ENCODE measurements at regions not wholly inside any gene's neighbourhood (a gene's known extent, or its start where the extent isn't known, plus 50 kb on each side); places are given as distances from the start of the nearest gene placed in this dataset.

GRCh38 chr13:62933809-62934208 lies 1518.2 kb upstream of the PCDH20 start:
- H3K9me3 Mint-ChIP-seq (ENCODE audit: unreplicated experiment), result no peaks in the 10 kb centered on the region
- H3K27me3 Mint-ChIP-seq (ENCODE audit: unreplicated experiment), result no peaks in the 10 kb centered on the region
- H3K4me3 Mint-ChIP-seq (ENCODE audit: unreplicated experiment), result no peak overlapping the region
- H3K36me3 Mint-ChIP-seq (ENCODE audit: unreplicated experiment), result no peaks in the 10 kb centered on the region
- H3K4me1 Mint-ChIP-seq (ENCODE audit: unreplicated experiment), result peaks cover 11% of the 10 kb centered on the region
- no peak for TF ChIP-seq CTCF (IDR thresholded peaks at IDR 0.05)
- DNase-seq (ENCODE audit: extremely low spot score, unreplicated experiment), result no peak
- H3K27ac Mint-ChIP-seq (ENCODE audit: unreplicated experiment), result no peak overlapping the region

DNA sequence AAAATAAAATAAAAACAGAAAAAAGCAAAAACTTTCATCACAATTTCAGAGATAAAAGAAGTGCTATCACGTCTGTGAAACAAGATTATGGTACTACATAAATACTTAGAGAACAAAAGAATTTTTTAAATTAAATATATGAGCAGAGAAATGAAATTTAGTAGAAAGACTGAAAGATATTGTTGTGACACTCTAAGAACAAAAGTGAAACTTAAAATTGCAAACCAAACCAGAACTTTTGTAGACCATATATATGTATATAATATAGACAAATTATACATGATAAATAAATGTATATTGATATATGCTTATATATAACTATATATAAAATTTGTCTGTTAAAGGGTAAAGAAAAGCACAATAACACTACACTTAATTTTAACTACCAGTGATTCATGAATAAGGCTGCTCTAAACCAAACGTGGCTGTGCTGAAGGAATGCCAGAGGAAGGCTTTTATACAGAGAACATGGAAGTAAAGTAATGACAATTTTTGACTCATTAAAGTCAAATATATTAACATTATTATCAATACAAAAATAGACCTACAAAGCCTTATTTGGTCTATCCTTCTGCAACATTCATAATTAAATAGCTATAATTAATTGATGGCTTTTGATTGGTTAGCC lies 1516.7 kb upstream of the PCDH20 start:
- H3K27me3 Mint-ChIP-seq (ENCODE audit: unreplicated experiment), result no peaks in the 10 kb centered on the region
- H3K36me3 Mint-ChIP-seq (ENCODE audit: unreplicated experiment), result no peaks in the 10 kb centered on the region
- TF ChIP-seq CTCF (IDR thresholded peaks at IDR 0.05), result no peak
- no peak for DNase-seq (ENCODE audit: extremely low spot score, unreplicated experiment)
- H3K4me1 Mint-ChIP-seq (ENCODE audit: unreplicated experiment), result peaks cover 11% of the 10 kb centered on the region
- peak overlapping the region; percentile 68 for H3K27ac Mint-ChIP-seq (ENCODE audit: unreplicated experiment)
- H3K4me3 Mint-ChIP-seq (ENCODE audit: unreplicated experiment), result peak overlapping the region; percentile 60
- no peaks in the 10 kb centered on the region for H3K9me3 Mint-ChIP-seq (ENCODE audit: unreplicated experiment)

DNA sequence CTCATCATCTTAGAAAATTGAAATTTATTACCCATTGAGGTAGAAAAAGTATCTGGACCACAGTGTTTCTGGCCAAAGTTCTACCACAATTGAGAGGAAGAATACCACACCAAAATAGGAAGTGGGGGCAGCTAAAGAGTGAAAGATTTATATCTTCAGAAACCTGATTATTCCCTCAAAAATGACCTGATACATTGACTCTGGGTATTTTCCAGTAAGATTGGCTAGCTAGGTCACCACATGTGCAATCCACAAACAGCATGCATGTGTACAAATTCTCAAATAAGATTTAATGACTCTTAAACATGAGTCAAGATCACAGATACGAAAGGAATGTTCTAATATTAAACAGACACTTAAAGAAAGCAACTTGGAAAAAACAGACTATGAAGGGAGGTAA lies 1516.2 kb upstream of the PCDH20 start:
- TF ChIP-seq CTCF (IDR thresholded peaks at IDR 0.05), result no peak
- DNase-seq (ENCODE audit: extremely low spot score, unreplicated experiment), result no peak
- H3K36me3 Mint-ChIP-seq (ENCODE audit: unreplicated experiment), result no peaks in the 10 kb centered on the region
- no peaks in the 10 kb centered on the region for H3K27me3 Mint-ChIP-seq (ENCODE audit: unreplicated experiment)
- H3K27ac Mint-ChIP-seq (ENCODE audit: unreplicated experiment), result peak overlapping the region; percentile 68
- peaks cover 11% of the 10 kb centered on the region for H3K4me1 Mint-ChIP-seq (ENCODE audit: unreplicated experiment)
- peak overlapping the region; percentile 60 for H3K4me3 Mint-ChIP-seq (ENCODE audit: unreplicated experiment)
- peaks cover 3% of the 10 kb centered on the region for H3K9me3 Mint-ChIP-seq (ENCODE audit: unreplicated experiment)

GRCh38 chr13:62924395-62924794 lies 1508.7 kb upstream of the PCDH20 start:
- no peak for TF ChIP-seq CTCF (IDR thresholded peaks at IDR 0.05)
- Mint-ChIP-seq H3K4me3 (ENCODE audit: unreplicated experiment) (no peak overlapping the region), H3K27ac (ENCODE audit: unreplicated experiment) (no peak overlapping the region), H3K4me1 (ENCODE audit: unreplicated experiment) (no peaks in the 10 kb centered on the region), H3K27me3 (ENCODE audit: unreplicated experiment) (no peaks in the 10 kb centered on the region), H3K36me3 (ENCODE audit: unreplicated experiment) (no peaks in the 10 kb centered on the region), H3K9me3 (ENCODE audit: unreplicated experiment) (peaks cover 9% of the 10 kb centered on the region)
- DNase-seq (ENCODE audit: extremely low spot score, unreplicated experiment), result no peak

- Mint-ChIP-seq H3K27ac (ENCODE audit: unreplicated experiment) (no peak overlapping the region), H3K27me3 (ENCODE audit: unreplicated experiment) (no peaks in the 10 kb centered on the region), H3K4me1 (ENCODE audit: unreplicated experiment) (no peaks in the 10 kb centered on the region), H3K4me3 (ENCODE audit: unreplicated experiment) (no peak overlapping the region), H3K36me3 (ENCODE audit: unreplicated experiment) (no peaks in the 10 kb centered on the region), H3K9me3 (ENCODE audit: unreplicated experiment) (no peaks in the 10 kb centered on the region)
- TF ChIP-seq CTCF (IDR thresholded peaks at IDR 0.05), result no peak
- DNase-seq (ENCODE audit: extremely low spot score, unreplicated experiment), result no peak
These were observed 1504.5 kb upstream of the PCDH20 start for GRCh38 chr13:62920159-62920558.
